Ureter (tissue), 1 donor: ENCODE measurements at regions not wholly inside any gene's neighbourhood (a gene's known extent, or its start where the extent isn't known, plus 50 kb on each side); places are given as distances from the start of the nearest gene placed in this dataset.

Experiments used
- DNase-seq: peaks from one replicate; pipeline ENCODE4 v3.0.0-alpha.2; 2020; ENCODE audit warnings: low spot score
- donor health status: DM: yes; HTN: yes; CAD: no.

GRCh38 chr9:134227451-134228411 is 63.4 kb upstream of the RNU6ATAC start:
- DNase-seq = no peak

DNA sequence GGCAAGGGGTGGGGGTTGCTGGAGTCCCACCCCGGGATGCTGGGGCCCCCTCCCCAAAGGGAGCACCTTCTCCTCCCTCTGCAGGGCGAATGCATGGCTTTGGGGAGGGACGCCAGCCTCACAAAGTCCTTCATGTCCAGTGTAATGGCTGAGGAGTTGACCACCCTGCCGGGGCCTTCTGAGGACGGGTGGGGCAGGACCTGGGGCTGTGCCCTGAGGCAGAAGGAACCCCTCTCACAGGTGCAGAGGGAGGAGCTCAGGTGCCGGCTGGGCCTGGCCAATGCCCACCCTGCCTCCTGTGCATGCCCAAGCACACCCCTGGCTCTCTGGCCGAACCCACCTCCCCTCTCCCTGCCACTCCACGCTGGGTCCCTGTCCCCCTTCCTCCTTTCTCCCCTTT is 64.3 kb upstream of the RNU6ATAC start:
- no peak for DNase-seq

DNA sequence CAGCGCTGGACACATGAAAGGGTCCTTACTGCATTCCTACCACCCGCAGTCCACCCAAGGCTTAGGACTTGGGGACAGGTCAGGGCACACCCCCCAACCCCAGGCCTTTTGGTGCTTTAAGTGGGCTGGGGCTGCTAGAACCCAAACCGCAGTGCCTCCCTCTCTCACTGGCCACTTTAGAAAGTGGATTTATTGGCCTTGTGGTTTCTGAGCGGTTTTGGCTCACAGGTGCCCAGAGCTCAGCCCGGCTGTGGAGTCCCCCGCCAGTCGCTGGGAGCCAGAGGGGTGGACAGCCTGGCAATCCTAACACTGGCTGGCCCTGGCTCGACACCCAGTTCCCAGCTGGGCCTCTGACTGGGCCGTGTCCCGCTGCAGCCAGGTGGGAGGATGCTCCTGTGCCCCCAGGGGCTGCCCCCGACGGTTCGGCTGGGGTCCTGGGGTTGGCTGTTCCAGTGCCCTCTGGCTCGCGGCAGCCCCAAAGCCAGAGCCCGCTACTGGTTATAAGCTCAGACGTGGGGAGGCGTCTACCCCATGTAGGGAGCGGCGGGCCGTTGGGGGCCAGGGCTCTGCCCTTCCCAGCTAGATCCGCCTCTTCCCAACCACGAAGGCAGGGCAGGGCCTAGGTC is 65.2 kb upstream of the RNU6ATAC start:
- no peak for DNase-seq

DNA sequence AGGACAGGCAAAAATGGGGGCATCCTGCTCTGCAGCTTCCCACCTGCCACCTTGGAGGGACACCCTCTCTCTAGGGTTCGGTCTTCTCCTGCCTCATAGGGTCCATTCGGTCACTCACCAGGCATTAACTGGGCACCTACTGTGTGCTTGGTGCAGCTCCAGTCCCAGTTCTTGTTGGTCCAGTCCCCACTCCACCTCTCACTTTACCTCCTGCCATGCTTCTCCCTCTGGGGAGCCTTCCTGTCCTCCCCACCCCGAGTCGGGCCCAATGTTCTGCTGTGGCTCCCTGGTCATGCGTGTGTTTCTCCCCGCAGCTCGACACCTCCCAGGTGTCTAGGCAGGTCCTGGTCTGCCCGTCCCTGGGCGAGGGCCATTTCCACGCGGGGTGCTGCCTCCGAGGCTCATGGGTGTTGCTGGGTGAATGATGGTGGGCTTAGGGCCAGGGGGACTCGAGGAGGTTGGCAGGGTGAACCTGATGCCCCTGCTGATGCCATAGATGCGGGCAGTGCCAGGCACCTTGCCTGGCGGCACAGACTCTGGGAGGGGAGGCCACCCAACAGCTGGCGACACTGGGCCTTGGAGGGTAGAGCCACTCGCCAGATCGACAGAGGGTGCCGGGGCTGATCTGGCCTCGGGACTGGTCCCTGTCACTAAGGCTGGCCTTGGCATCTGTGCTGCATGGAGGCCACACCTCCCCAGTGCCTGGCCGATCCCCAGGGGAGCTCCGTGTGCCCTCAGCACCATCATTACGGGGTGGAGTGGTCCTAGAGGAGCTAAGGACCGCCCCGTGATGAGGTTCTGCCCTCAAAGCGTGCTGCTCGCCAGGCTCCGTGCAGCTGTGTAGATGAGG is 66.0 kb upstream of the RNU6ATAC start:
- no peak for DNase-seq

DNA sequence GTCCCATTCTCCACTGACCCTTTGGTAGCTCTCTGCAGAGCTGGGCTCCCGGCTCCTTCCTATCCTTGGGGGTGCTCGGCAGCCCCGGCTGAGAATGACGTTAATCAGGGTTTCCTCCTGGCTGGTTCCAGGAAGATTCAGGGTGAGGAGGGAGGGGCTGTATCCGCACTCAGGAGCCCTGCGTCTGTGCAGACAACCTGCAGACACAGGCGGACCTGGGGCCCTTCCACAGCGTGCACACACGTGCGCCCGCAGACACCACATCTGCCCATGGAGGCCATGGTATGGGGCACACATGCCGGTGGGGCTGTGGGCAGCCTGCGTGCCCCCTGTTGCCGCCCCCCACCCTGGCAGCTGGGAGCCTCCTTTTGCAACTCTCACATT is 66.6 kb upstream of the RNU6ATAC start:
- DNase-seq = no peak

GRCh38 chr9:134231330-134231745 is 67.0 kb upstream of the RNU6ATAC start:
- no peak for DNase-seq

DNA sequence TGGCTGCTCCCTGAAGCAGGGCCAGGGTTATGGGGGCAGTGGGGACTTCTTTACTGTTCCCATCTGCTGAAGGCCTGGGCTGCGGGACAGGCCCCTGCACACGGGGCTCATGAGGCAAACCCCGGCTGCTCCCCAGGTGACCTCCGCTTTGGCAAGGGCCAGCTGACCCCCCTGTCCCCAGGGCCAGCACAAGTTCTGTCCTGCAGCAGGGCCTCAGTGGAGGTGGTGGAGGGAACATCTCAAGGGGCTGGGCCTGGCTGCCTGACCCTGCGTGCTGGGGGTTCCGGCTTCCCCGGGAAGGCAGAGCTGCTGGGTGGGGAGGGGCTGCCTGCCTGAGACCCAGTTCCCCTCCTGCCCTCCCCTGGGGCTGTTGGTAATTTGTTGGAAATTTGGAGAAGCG is 67.4 kb upstream of the RNU6ATAC start:
- DNase-seq = no peak

- no peak for DNase-seq
Observed at GRCh38 chr9:134233022-134233421, 68.7 kb upstream of the RNU6ATAC start.

DNA sequence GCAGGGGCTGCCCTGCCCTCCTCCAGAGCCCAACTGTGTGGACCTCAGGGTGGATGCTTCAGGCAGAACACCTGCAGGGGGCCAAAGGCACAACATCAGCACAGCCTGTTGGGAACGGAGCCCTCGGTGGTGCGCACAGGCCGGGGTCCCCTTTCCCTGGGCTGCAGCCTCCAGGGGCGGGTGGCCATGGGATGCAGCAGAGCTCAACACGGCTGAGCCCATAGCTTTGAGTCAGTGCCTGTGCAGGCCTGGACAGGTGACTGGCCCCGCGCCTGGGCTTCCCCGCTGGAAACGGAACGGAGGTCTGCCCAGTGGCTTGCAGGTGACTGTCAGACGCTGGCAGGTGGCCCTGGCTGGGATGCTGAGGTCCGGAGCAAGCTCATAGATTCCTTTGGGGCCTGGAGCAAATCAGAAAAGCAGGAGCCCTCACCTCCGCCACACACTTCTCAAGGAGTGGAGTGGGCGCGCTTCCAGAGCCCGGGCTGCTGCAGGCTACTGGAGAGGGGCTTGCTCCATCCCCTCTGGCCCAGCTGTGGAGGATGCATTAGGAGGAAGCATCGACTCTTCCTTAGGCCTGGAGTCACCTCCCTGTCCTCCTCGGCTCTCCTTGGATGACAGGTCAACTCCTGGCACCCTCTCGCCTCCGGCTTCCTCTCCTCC is 69.8 kb upstream of the RNU6ATAC start:
- no peak for DNase-seq

DNA sequence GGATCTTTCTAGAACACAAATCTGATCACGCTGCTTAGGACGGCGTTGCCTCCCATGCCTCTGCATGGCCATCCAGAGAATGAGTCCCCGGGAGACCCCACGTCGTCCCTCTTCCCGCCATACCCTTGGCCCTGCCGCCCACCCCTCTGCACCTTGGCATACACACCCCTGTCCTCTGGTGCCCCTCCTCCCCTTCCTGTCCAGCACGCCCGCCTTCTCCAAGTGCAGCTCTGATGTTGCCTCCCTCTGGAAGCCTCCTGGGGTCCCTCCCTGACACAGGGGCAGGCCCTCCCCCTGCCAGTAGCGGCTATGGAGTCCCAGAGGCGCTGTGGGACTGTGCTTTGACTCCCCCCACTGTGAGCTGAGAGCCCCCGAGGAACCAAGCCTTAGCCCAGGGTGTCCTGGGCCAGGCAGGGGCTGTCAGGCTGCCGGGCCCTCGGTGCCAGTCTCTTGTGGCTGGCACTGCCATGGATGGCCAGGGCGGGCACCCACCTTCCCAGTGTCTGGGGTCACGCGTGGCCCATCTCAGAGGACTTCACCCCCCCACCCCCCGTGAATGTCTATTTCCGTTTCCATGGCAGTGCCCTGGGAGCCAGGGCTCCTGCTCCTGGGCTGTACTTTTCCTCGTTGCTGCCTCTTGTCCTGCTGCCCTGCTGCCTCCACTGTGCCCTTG is 70.5 kb upstream of the RNU6ATAC start:
- no peak for DNase-seq

- DNase-seq = no peak
Observed at GRCh38 chr9:134235366-134235765, 71.0 kb upstream of the RNU6ATAC start.

GRCh38 chr9:134236001-134236421 is 71.6 kb upstream of the RNU6ATAC start:
- DNase-seq = no peak

GRCh38 chr9:134236935-134237629 is 72.7 kb upstream of the RNU6ATAC start:
- DNase-seq = no peak

GRCh38 chr9:134237630-134238265 is 73.4 kb upstream of the RNU6ATAC start:
- DNase-seq = no peak

- no peak for DNase-seq
Observed at GRCh38 chr9:134239130-134239903, 75.0 kb upstream of the RNU6ATAC start.

DNA sequence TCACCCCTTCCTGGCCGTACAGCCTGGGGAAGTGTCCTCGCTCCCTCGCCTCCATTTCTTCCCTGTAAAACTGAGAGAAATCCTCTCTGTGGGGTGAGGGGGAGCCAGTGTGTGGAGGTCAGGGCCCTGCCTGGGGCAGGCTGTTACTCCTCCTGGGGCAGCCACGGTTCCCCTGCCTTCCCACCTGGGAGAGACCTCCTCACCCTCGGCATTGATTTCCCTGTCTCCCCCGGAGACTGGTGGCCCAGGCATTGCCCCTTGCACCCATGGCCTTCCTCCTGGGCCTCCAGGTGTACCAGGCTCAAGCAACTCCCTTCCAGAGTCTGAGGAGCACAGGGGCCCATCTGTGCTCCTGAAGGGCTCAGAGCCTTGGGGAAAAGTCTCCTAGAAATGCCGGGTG is 75.6 kb upstream of the RNU6ATAC start:
- no peak for DNase-seq

GRCh38 chr9:134240361-134240760 is 76.0 kb upstream of the RNU6ATAC start:
- no peak for DNase-seq

DNA sequence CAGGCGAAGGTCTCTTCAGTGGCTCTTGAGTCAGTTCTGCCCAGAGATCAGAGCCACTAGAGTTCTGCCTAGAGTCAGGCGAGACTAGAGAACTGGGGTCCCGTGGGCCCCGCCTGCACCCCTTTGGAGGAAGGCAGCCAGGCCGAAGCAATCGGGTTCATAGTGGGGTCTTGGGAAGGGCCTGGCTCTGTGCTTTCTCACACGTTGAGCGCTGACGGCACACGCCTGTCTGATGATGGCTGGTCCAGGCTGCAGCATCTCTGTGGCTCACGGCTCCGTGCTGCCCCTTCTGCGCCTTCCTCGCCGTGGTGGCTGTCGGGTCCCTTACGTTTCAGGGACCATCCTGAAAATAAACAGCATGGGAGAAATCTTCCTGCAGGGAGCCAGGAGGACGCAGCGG is 78.3 kb upstream of the RNU6ATAC start:
- no peak for DNase-seq

DNA sequence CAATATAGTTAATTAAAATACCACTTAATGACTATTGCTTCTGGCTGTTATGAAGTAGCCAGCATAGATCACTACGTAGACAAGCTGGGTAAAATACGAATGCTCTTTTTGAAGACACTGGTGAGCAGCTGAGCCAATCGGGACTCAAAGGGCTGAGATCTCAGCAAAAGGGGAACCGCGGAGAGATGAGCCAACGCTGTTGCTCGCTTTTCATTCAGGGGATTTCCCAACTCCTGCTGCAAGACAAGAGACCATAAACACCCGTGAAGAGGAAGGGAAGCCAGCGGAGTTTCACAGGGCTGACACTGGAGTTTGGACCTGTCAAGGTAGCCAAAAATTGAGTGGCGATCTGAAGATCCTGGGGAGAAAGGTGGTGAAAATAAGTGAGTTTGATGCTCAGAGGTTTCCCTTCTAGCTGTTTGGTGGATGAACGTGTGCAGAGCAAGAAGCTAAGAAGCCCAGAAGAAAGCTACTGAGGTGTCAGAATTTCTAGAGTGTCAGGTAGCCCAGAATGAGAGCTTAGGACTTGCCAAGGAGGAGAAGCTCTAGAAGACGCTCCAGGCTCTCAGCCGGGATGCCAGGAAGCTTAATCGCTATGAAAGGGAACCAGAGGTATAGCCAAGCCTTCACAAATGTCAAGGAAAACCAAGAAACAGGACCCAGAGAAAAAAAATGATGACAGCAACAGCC is 79.6 kb upstream of the RNU6ATAC start:
- no peak for DNase-seq
